IPS DF 6.9 (cell line): ENCODE measurements at regions not wholly inside any gene's neighbourhood (a gene's known extent, or its start where the extent isn't known, plus 50 kb on each side); places are given as distances from the start of the nearest gene placed in this dataset.

Experiments used
- DNase-seq: peaks from one replicate; pipeline ENCODE4 v3.0.0-alpha.2; 2013; ENCODE audit warnings: low read depth, low spot score
- H3K27ac ChIP-seq: one replicate; pipeline ENCODE4 v1.5.1; 2013; ENCODE audit warnings: low read length, control low read depth
- H3K27me3 ChIP-seq: 2 replicates; pipeline ENCODE4 v1.6.1; 2013; ENCODE audit warnings: mild to moderate bottlenecking, low read length; ENCODE audit not compliant: control insufficient read depth, insufficient read depth
- H3K36me3 ChIP-seq: 2 replicates; pipeline ENCODE4 v1.6.1; 2013; ENCODE audit warnings: low read length; ENCODE audit not compliant: control insufficient read depth, insufficient read depth
- H3K4me1 ChIP-seq: 2 replicates; pipeline ENCODE4 v1.6.1; 2013; ENCODE audit warnings: low read length; ENCODE audit not compliant: control insufficient read depth, insufficient read depth
- H3K4me3 ChIP-seq: 2 replicates; pipeline ENCODE4 v1.5.1; 2013; ENCODE audit warnings: mild to moderate bottlenecking, low read length
- H3K9me3 ChIP-seq: 2 replicates; pipeline ENCODE4 v1.6.1; 2013; ENCODE audit warnings: low read length, inconsistent platforms; ENCODE audit not compliant: control insufficient read depth, insufficient read depth
- WGBS: extraction: QIAGEN DNeasy Blood & Tissue Kit; methylation state at CpG from one replicate; pipeline ENCODE4 v1.1.7; 2013; ENCODE audit warnings: mixed read lengths, missing lambda C conversion rate; ENCODE audit not compliant: insufficient read length, insufficient coverage; 5-methylcytosine and 5-hydroxymethylcytosine counted together

GRCh38 chr1:234686035-234686434 lies 76.1 kb upstream of the IRF2BP2 start:
- WGBS: no CpG with 5 or more reads among the region's 1 CpG
- Histone ChIP-seq H3K4me1 (no peaks in the 10 kb centered on the region), H3K27me3 (no peaks in the 10 kb centered on the region), H3K27ac (no peak overlapping the region), H3K36me3 (no peaks in the 10 kb centered on the region), H3K9me3 (no peaks in the 10 kb centered on the region), H3K4me3 (no peak overlapping the region)
- no peak for DNase-seq

GRCh38 chr1:234684856-234685255 lies 74.9 kb upstream of the IRF2BP2 start:
- Histone ChIP-seq H3K4me1 (no peaks in the 10 kb centered on the region), H3K27me3 (no peaks in the 10 kb centered on the region), H3K36me3 (no peaks in the 10 kb centered on the region), H3K4me3 (no peak overlapping the region), H3K9me3 (no peaks in the 10 kb centered on the region), H3K27ac (no peak overlapping the region)
- DNase-seq: no peak
- 100% methylated on average over 2 of the region's 2 CpGs for WGBS

DNA sequence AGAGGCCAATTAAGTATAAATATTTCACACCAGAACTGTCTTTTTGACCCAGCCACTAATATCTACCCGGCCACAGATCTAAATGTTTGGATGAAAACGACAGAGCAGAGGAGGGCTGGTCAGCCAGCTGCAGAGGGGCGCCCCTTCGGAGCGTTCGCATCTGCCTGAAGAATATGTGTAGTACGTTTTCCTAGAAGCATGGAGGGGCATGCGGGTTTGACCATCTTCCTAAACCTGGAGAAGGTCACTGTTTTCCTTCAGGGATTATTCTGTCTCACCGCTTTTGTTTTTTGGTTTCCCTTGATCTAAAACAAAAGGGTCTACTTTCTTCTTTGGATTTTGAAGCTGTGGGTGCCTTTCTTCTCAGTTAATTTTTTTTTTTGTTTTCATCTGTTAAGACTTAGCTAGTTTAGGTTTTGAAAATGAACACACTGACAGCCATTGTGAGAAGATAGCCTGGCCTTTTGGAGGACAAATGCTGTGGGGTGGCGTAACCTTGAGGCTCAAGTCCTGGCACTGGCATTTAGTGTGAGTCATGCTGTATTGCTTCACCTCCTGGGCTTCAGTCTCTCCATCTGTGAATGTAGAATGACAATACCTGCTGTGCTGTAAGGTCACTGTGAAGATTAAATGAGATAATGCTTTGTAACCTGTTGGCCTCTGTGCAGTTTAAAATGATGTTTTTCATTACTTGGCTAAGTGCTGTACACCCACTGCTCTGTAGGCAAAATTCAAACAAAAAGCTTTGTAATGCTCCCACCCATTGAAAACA lies 74.1 kb upstream of the IRF2BP2 start:
- H3K36me3 ChIP-seq: no peaks in the 10 kb centered on the region
- H3K27ac ChIP-seq: no peak overlapping the region
- no CpG with 5 or more reads among the region's 10 CpGs for WGBS
- H3K27me3 ChIP-seq: no peaks in the 10 kb centered on the region
- no peaks in the 10 kb centered on the region for H3K9me3 ChIP-seq
- no peak overlapping the region for H3K4me3 ChIP-seq
- no peaks in the 10 kb centered on the region for H3K4me1 ChIP-seq
- peak; percentile 25 for DNase-seq

DNA sequence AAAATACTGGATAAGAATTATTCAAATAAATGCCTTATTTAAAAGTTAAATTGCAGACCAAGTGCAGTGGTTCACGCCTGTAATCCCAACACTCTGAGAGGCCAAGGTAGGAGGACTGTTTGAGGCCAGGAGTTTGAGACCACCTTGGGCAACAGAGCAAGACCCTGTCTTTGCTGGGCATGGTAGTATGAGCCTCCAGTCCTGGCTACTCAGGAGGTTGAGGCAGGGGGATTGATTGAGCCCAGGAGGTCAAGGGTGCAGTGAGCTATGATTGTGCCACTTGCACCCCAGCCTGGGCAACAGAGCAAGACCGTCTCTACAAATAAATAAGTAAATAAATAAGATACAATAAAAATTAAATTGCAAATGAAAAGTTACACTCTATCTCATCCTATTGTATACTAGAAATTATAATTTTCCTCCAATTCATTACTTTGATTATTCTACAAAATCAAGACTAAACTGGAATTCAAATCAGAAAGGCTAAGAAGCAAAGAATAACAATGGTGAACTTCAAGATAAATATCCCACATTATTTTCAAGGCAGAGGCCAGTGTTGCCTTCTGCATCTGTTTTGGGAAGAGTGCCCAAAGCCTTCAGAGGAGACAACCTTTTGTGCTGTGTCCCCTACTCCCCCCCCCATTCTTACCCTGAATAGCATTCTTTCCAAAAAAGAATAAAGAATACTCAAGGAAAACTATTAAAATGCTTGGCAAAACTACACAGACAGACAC lies 73.3 kb upstream of the IRF2BP2 start:
- no CpG with 5 or more reads among the region's 2 CpGs for WGBS
- DNase-seq: no peak
- Histone ChIP-seq H3K36me3 (no peaks in the 10 kb centered on the region), H3K27me3 (no peaks in the 10 kb centered on the region), H3K4me3 (no peak overlapping the region), H3K4me1 (no peaks in the 10 kb centered on the region), H3K9me3 (no peaks in the 10 kb centered on the region), H3K27ac (no peak overlapping the region)

- no peak for DNase-seq
- Histone ChIP-seq H3K27ac (no peak overlapping the region), H3K27me3 (no peaks in the 10 kb centered on the region), H3K36me3 (no peaks in the 10 kb centered on the region), H3K4me3 (no peak overlapping the region), H3K4me1 (no peaks in the 10 kb centered on the region), H3K9me3 (no peaks in the 10 kb centered on the region)
- no CpG with 5 or more reads among the region's 2 CpGs for WGBS
Measured at GRCh38 chr1:234681990-234682389, 72.0 kb upstream of the IRF2BP2 start.

GRCh38 chr1:234681065-234681464 lies 71.1 kb upstream of the IRF2BP2 start:
- DNase-seq: no peak
- Histone ChIP-seq H3K27me3 (no peaks in the 10 kb centered on the region), H3K4me1 (no peaks in the 10 kb centered on the region), H3K9me3 (no peaks in the 10 kb centered on the region), H3K27ac (no peak overlapping the region), H3K36me3 (no peaks in the 10 kb centered on the region), H3K4me3 (no peak overlapping the region)
- WGBS: no CpG with 5 or more reads among the region's 3 CpGs

DNA sequence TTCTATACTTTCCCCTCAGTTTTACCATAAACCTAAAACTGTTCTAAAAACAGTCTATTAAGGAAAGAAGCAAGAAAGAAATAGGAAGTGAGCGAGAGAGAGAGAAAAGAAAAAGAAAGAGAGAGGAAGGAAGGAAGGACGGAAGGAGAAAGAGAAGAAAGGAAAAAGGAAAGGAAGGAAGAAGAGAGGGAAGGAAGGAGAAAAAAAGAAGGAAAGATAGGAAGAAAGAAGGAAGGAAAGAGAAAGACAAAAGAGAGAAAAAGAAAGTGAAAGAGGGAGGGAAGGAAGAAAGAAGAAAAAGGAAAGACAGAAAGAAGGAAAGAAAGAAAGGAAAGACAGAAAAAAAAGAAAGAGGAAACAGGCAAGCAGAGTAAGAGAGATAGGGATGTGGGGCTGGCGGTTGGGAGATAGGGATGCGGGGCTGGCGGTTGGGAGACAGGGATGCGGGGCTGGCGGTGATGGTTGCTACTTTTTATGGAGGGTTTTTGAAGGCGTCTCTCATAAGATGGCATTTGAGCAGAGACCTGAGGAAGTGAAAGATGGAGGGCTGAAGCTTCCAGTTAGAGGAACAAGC lies 70.4 kb upstream of the IRF2BP2 start:
- Histone ChIP-seq H3K36me3 (no peaks in the 10 kb centered on the region), H3K4me3 (no peak overlapping the region), H3K27me3 (no peaks in the 10 kb centered on the region), H3K9me3 (no peaks in the 10 kb centered on the region), H3K27ac (no peak overlapping the region), H3K4me1 (no peaks in the 10 kb centered on the region)
- no peak for DNase-seq
- 100% methylated on average over 2 of the region's 8 CpGs for WGBS

DNA sequence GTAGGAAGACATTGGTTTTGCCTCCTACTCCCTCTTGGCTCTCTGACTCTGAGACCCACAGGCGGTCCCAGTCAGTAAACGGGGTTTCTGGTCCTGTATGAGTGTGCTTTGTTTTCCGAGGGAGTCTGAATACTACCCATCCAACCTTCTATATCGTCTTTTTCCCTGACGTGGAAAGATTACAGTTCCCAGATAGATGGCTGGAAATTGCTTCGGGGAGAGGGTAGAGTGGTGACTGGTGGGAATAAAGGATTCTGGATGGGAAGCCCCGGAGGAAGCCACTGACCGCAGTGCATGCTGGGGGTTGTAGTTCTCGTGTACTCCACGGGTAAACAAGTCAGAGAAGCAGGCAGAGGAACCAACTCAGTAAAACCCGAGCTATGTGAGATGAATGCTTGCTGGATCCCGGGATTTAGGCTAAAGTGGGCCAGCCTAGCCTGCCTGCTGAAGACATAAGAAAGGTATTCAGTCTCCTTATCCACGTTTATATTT lies 66.2 kb upstream of the IRF2BP2 start:
- no peaks in the 10 kb centered on the region for H3K4me1 ChIP-seq
- no peaks in the 10 kb centered on the region for H3K27me3 ChIP-seq
- no peak overlapping the region for H3K4me3 ChIP-seq
- no peaks in the 10 kb centered on the region for H3K9me3 ChIP-seq
- no peak overlapping the region for H3K27ac ChIP-seq
- no peaks in the 10 kb centered on the region for H3K36me3 ChIP-seq
- no peak for DNase-seq
- no CpG with 5 or more reads among the region's 13 CpGs for WGBS

DNA sequence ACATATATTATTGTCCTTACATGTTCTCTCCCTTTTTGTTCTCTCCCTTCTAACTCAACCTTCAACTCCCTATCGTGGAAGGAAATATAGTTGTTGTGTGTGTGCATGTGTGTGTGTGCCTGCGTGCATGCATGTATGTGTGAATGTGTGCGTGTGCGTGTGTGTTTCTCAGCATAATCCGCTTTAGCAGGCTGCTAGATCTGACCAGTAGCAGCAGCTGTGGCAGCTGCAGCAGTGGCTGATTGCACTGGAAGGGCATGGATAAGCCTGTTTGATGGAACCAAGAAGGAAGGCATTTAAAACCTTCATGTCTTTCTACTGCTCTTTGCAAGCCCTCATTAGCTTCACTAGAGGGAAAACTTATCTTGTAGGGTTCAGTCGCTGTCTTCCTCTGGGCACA lies 65.6 kb upstream of the IRF2BP2 start:
- no peaks in the 10 kb centered on the region for H3K4me1 ChIP-seq
- no peaks in the 10 kb centered on the region for H3K36me3 ChIP-seq
- no peak overlapping the region for H3K4me3 ChIP-seq
- H3K27ac ChIP-seq: no peak overlapping the region
- no peaks in the 10 kb centered on the region for H3K27me3 ChIP-seq
- no peak for DNase-seq
- no CpG with 5 or more reads among the region's 6 CpGs for WGBS
- H3K9me3 ChIP-seq: no peaks in the 10 kb centered on the region

DNA sequence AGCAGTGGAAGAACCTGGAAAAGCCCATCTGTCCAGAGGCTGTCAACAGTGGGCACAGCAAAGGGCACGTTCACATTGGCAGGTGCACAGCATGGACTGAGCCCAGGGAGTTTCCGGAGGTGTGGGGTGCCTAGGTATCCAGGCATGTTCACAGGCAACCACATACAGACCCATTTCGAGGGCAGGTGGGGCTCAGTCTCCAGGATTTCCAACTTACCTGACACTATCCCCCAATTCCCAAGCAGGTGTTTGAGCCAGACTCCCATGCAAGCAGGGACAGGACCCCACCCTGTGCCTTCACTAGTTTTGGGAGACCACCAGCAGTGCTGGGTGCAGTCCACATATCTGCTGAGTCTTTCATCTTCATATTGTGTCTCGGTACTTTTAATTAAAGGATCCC lies 65.0 kb upstream of the IRF2BP2 start:
- no peak for DNase-seq
- Histone ChIP-seq H3K9me3 (no peaks in the 10 kb centered on the region), H3K36me3 (no peaks in the 10 kb centered on the region), H3K4me3 (no peak overlapping the region), H3K27me3 (no peaks in the 10 kb centered on the region), H3K27ac (no peak overlapping the region), H3K4me1 (no peaks in the 10 kb centered on the region)
- WGBS: no CpG with 5 or more reads among the region's 4 CpGs
